ENCODE measurements at regions not wholly inside any gene's neighbourhood (a gene's known extent, or its start where the extent isn't known, plus 50 kb on each side); places are given as distances from the start of the nearest gene placed in this dataset.

GRCh38 chr12:46892034-46892705 is 66.4 kb upstream of the SLC38A4 start:
- TF ChIP-seq CTCF (IDR thresholded peaks at IDR 0.05) (no peak), POLR2A (IDR thresholded peaks at IDR 0.05) (no peak)
- no peak for DNase-seq
- intact Hi-C loops (cut with DNase I): no loop called here
- Histone ChIP-seq H3K4me1 (no peaks in the 10 kb centered on the region), H3K4me3 (replicated peaks in 1 of 3) (no peak overlapping the region), H3K36me3 (no peaks in the 10 kb centered on the region), H3K27ac (no peak overlapping the region), H3K9me3 (no peaks in the 10 kb centered on the region), H3K27me3 (no peaks in the 10 kb centered on the region)
- 73 to 80% methylated on average over 11 of the region's 11 CpGs for WGBS, 2 donors

GRCh38 chr12:46892887-46893286 is 67.1 kb upstream of the SLC38A4 start:
- no peak for DNase-seq
- Histone ChIP-seq H3K9me3 (no peaks in the 10 kb centered on the region), H3K4me1 (no peaks in the 10 kb centered on the region), H3K4me3 (replicated peaks in 1 of 3) (no peak overlapping the region), H3K36me3 (no peaks in the 10 kb centered on the region), H3K27me3 (no peaks in the 10 kb centered on the region), H3K27ac (no peak overlapping the region)
- 59 to 76% methylated on average over 4 of the region's 4 CpGs for WGBS, 2 donors
- intact Hi-C loops (cut with DNase I): no loop called here
- TF ChIP-seq CTCF (IDR thresholded peaks at IDR 0.05): no peak
- TF ChIP-seq POLR2A (IDR thresholded peaks at IDR 0.05): no peak

GRCh38 chr12:46893434-46893833 is 67.6 kb upstream of the SLC38A4 start:
- Histone ChIP-seq H3K4me1 (no peaks in the 10 kb centered on the region), H3K9me3 (no peaks in the 10 kb centered on the region), H3K4me3 (replicated peaks in 1 of 3) (no peak overlapping the region), H3K36me3 (no peaks in the 10 kb centered on the region), H3K27me3 (no peaks in the 10 kb centered on the region), H3K27ac (no peak overlapping the region)
- DNase-seq: no peak
- WGBS, 2 donors: 88 to 94% methylated on average over 1 of the region's 1 CpG
- intact Hi-C loops (cut with DNase I): no loop called here
- TF ChIP-seq CTCF (IDR thresholded peaks at IDR 0.05): no peak

- WGBS, 2 donors: 48 to 53% methylated on average over 3 of the region's 3 CpGs
- no peaks in the 10 kb centered on the region for H3K9me3 ChIP-seq
- H3K4me1 ChIP-seq: no peaks in the 10 kb centered on the region
- no peak overlapping the region for H3K4me3 ChIP-seq (replicated peaks in 1 of 3)
- intact Hi-C loops (cut with DNase I): loop anchor here (1.0 kb wide), 1 partner anchor 20 kb away; no protein-coding TSS in a partner anchor
- no peaks in the 10 kb centered on the region for H3K27me3 ChIP-seq
- DNase-seq: no peak
- H3K27ac ChIP-seq: no peak overlapping the region
- no peaks in the 10 kb centered on the region for H3K36me3 ChIP-seq
- TF ChIP-seq CTCF (IDR thresholded peaks at IDR 0.05) (no peak), POLR2A (IDR thresholded peaks at IDR 0.05) (no peak)
Observed at GRCh38 chr12:46895726-46896125, 69.9 kb upstream of the SLC38A4 start.

- TF ChIP-seq CTCF (IDR thresholded peaks at IDR 0.05) (no peak), POLR2A (IDR thresholded peaks at IDR 0.05) (no peak)
- no peaks in the 10 kb centered on the region for H3K27me3 ChIP-seq
- intact Hi-C loops (cut with DNase I): loop anchor here (1.0 kb wide), 1 partner anchor 19 kb away; no protein-coding TSS in a partner anchor
- WGBS, 2 donors: 0% methylated on average over 1 of the region's 1 CpG
- no peaks in the 10 kb centered on the region for H3K4me1 ChIP-seq
- no peaks in the 10 kb centered on the region for H3K36me3 ChIP-seq
- no peak overlapping the region for H3K4me3 ChIP-seq (replicated peaks in 1 of 3)
- H3K27ac ChIP-seq: no peak overlapping the region
- no peak for DNase-seq
- H3K9me3 ChIP-seq: no peaks in the 10 kb centered on the region
Observed at GRCh38 chr12:46896680-46897079, 70.9 kb upstream of the SLC38A4 start.

Data from thyroid gland (tissue), 4 donors.